NCI-H82 (cell line): ENCODE measurements at regions not wholly inside any gene's neighbourhood (a gene's known extent, or its start where the extent isn't known, plus 50 kb on each side); places are given as distances from the start of the nearest gene placed in this dataset.

Source experiments
- DNase-seq: peaks from one replicate; lab custom pipeline; 2025; lab: John Stamatoyannopoulos, UW

DNA sequence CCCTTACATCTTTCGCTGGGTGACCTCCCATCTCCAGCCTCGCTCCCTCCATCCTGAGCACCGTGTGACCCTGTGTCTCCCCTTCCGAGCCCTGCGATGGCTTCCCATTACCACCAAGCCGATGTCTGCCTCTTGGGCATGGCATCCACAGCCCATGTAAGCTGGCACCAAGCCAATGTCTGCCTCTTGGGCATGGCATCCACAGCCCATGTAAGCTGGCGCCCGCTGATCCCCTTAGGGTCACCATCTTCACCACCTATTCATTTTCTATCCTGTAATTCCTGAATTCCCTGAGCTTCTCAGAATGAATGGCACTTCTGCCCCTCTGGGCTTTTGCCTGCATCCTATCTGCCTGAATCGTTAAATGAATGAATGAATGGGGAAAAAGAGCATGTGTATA, 478.2 kb upstream of the CCL2 start:
- no peak for DNase-seq

- DNase-seq, result no peak
Observed at GRCh38 chr17:33777674-33778073, 477.4 kb upstream of the CCL2 start.

DNA sequence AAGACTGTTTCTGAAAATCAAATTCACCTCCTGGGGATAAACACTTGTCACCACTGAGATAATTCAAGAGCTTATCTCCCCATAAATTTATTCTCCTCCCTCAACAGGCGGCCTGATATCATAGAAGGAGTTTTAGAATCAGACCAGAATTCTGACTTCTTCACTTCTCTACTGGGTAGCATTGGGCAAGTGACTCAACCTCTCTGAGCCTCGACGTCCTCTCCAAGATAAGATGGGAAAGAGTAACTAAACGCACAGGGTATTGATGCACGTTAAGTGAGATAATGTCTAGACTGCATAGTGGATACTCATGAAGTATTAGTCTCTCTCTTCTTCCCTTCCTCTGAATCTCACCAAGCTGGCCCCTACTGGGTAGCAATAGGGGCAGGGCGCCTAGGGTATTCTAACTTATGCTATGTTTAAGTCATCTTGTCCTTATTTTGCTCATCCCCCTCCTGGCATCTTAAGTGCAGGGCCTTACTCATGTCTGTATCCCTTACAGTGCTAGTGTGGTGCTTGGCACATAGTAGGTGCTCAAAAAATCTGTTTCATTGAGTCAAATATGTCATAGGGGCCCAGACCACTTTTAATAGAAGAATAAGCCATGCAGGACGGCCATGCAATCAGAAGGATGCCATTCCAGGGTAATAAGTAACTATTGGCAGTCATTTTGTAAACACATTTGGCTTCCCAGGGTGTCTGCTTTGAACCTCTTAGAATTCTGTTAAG, 476.4 kb upstream of the CCL2 start:
- DNase-seq, result no peak

DNA sequence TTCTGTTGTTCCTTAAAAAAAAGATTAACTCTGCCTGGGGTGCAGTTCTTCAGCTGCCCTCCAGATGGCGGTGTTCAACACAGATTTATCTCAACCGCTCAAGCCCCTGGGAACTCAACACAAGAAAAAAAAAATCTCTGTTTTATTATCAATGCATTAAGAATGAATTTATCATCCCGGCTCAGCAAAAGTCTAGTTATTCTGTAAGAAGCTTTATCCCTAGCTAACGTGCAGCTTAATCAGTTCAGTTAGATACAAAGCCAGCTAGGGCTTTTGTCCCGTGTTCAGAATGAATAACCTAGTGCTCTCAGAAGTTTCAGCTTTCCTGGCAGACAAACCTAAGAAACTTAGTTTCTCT, 475.9 kb upstream of the CCL2 start:
- DNase-seq, result peak; percentile 76

DNA sequence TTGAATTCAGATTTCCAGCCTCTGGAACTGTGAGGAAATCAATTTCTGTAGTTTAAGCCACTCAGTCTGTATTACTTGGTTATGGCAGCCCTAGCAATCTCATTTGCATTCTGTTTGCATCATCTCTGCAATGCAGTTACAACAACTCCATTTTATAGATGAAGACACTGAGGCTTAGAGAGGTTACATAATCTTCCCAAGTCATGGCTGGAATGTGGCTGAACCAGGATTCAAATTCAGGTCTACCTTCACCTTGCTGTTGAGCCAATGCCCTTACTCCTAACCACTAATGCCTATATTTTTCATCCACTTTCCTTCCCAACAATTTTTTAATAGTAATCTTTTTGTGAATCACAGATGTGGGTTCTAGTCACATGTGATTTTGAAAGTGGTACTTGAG, 469.8 kb upstream of the CCL2 start:
- DNase-seq, result no peak

- DNase-seq, result no peak
Observed at GRCh38 chr17:33786478-33786877, 468.6 kb upstream of the CCL2 start.

DNA sequence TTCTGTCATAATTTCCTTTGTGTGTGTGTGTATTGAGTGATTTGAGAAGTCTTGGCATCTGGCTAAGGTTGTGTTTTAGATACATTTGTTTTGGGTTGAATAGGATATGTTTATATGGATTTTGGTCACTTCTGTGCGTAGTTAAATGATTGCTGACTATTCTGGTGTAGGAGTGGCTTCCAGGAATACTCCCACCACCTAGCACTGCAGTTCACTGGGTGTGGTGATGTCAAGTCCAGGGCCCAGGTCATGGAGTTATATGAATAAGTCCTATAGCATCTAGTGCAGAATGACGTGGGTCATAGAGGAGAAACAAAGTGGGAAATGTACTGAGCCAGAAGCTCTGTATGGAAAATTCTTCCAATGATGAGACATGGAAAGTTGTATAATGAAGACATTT, 465.4 kb upstream of the CCL2 start:
- DNase-seq, result no peak

- DNase-seq, result no peak
Observed at GRCh38 chr17:33797181-33797580, 457.9 kb upstream of the CCL2 start.

DNA sequence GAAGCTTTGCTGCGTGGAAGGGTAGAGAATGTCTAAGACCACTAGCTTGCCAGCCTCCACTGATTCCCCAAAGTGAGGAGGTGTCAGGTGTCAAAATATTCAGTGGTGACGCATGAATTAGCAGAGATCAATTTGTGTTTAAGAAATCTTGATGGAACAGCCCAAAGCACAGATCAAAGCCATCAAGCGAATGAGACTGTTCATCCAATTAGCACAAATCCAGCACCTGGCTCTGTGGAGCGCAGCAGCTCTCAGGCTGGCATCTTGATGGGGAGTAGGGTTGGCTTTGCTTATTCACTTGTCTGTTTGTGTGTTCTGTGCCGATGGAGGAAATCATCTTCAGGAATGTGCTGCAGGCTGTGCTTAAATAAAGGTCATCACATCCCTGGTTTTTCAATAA, 456.8 kb upstream of the CCL2 start:
- peak; percentile 93 for DNase-seq

DNA sequence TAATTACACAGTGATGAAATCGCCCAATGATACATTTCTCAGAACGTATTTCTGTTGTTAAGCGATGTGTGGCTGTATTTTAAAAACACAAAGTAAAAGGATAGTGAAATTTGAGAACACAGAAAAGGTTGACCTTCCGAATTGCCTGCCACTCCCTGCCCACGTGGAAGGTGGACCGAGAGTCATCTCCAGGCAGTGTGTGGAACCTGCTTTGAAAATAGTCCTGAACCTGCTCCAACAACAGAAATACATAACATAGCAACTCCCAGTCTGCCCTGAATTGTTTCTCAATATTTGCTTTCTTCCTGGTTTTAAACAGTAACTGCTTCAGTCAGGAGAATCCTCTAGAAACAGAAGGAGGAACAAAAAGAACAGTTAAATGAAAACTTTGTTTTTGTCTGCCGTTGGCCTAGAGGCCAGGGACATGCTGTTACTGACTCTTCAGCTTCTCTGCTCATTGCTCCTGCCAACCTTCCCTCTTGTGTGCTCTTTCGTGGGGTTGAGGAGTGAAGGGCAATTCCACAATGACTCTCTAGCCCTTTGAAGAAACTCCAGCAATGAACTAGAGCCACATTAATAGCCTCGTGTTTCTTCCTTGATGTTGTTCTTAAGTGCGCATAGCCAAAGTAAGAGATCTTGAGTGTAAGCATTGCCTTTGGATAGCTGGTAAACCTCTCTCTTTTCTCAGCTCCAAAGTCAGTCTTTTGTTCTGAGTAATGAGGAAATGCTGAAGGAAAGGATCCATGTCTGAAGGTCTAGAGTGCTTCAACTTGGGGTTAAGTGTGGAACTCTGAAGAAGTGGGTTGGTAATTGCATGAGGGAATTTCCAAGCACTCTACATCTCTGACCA, 452.5 kb upstream of the CCL2 start:
- DNase-seq, result no peak

DNA sequence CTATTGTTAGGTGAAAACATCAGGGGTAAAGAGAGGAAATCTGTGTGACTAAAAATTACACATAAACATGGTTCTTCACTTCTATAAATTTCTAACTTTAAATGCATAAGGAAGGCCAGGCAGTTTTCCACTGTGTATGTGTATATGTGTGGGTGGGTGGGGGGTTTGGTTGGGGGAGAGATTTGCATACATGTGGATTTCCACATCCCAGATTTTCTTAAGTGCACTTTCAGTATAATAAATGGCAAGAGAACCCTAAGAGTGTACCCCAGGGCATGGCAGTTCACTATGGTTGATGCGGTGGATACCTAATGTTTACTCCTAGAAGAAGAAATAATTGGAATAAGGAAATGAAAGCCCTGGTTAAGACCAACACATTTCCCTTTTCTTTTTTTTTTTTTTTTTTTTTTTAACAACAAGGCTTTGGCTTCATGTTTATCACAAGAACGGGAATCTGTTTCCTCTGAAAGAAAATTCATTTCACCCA, 451.8 kb upstream of the CCL2 start:
- DNase-seq, result no peak

DNA sequence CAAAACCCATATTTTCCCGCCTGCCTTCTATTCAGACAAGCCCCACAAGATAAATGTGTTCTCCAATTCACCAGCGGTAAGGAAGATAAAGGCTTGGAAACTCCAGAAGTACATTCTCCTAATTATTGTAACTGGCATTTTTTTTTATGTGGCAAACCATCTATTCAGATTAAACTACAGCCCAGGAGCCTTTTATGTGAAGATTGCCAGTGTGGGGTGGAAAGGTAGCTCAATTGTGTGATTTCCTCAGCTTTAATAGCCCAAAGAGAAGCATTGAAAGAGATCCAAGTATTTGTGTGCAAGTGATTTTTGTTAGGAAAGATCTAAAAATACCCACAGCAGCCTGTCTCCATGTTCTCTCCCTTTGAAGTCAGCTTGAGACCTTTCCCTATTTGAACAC, 451.4 kb upstream of the CCL2 start:
- DNase-seq, result no peak

GRCh38 chr17:33804401-33804800, 450.7 kb upstream of the CCL2 start:
- DNase-seq, result no peak

DNA sequence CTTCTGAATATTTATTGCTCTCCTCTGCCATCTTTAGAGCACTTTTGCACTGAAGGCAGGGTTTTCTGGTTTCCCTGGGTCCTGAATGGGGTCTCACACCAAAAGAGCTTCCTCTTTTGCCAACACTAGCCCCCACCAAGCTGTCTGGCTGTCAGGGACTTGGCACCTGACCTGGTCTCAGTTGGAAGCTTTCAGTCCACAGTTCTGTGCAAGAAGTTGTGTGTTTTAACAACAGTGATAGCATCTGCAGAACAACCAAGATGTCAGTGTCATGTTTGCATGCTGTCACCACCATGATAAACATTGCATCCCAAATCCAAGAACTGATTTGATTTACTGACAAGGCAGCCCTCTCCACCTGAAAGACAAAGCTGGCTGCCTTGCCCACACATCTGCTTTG, 448.5 kb upstream of the CCL2 start:
- DNase-seq, result no peak

DNA sequence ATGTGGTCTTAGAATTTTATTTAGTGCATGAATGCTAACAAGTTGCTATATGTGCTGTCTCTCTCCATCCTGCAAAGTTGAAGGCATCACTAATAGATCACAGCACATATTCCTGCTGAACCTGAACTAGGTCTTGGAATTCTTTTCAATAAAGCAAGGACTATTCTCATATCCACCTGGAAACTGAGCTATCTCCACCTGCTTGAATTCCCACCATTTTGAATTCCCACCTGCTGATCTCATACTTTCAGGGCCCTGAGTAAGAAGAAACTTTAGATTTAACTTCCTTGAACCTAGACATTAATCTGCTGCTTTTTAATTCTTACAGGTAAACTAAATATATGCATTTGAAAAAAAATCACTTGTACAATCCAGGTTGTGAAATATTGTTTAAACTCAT, 445.3 kb upstream of the CCL2 start:
- DNase-seq, result no peak

GRCh38 chr17:33811004-33811760, 443.9 kb upstream of the CCL2 start:
- peak; percentile 8 for DNase-seq

DNA sequence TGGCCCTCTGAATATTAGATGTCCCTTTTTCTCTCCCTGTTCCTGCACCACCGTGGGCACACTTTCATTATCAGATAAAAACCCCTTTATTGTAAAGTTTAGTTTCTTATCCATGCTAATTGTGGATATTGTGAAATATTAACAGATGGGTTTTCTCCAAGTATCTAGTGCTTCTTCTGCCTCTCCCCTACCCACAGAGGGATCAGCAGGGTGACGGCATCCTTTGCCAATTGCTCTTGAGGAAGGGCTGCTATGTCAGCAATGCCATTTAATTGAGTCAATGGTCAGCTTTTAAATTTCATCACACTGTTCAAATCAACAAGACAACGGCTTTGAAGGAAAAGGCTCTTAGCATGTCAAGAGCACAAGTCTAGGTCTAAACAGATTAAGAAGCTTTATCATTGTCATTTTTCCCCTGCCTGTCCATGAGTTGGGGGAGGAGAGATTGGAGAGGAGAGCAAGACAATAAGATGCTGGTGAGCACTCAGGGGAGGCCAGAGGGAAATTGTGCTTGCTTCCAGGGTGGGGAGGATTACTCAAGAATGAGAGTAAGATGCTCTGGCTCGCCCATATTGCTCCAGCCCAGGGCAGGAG, 443.0 kb upstream of the CCL2 start:
- DNase-seq, result peak; percentile 69

GRCh38 chr17:33814852-33815251, 440.2 kb upstream of the CCL2 start:
- no peak for DNase-seq

DNA sequence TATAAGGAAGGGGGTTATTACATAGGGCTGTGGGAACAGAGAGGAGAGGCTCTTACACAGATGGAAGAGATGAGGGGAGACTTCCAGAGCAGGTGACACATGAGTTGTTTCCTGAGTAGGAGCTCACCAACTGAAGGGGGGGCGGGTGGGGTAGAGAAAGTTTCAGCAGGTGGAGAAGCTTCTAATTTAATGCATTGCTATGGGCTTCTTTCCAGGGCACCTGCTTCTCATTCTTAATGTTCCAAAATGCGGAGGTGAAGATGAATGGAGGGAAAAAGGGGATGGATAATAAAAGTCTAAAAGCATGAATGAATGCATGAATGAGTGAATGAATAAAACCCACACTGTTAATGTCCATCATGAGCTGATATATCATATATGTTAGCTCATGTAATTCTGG, 439.0 kb upstream of the CCL2 start:
- no peak for DNase-seq

DNA sequence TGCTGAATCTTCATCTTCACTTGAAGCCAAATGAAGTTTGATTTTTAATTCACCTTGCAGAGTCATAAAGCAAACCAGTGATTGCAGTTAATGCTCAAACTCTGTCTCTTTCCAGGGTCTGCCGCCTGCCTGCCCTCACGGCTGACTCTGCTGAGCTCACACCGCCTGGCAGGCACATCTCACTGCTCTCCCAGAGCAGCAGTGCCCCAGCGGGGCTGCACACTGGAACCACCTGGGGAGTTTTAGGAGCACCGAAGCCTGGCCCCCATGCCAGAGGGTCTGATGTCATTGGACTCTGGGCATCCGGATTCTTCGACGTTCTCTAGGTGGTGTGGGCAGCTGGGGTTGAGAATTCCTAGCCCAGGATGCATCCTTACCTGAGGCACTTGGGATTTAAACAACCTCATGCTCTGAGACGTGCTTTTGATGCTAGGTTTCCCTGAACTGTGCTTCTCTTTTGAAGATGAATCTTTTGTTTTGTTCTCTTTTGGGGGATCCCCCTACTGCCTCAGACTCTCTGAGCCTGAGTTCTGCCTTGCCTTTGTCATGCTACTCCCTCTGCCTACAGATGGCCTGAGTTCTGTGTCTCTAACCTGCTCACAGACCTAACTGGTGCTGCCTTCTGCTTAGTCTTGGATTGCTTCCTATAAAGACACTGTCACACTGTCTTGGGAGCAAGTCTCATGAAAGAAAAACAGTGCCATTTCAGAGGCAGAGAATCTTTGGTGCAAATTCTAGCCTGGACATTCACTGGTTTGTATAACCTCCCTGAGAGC, 438.1 kb upstream of the CCL2 start:
- no peak for DNase-seq

DNA sequence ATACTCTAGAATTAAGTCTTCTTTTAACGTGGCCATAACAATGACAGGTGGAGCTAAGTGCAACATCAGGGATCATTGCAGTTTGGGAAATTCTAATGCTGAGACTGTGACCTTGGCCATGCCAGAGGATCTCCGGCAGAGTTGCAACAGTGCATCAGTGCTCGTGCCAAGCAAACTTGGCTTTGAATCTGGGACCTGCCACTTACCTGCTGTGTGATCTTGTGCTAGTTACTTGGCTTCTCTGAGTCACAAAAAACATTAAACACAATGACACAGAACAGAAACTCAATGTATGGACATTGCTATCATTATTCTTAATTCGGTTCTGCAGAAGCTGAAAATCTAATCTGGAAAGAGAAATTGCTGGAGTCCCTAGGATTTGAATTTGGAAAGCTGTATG, 435.5 kb upstream of the CCL2 start:
- no peak for DNase-seq

DNA sequence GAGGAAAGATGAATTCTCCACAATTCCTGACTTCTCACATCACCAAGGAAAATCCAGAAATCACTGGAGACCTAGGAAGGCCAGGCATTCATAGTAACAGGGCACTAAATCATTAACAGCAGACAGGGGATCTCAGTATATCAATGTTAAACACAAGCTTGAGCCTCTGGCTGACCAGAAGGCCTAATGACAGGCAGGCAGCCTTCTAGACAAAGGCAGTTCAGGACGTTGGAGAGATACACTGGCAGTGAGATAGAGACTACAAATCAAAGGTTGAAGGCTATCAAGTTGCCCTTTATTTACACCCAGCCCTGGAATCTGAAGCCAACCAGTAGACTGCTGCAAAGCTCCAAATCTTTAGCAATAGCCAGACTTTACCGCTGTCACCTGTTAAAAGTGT, 422.8 kb upstream of the CCL2 start:
- no peak for DNase-seq
